K562 (cell line): ENCODE measurements at regions not wholly inside any gene's neighbourhood (a gene's known extent, or its start where the extent isn't known, plus 50 kb on each side); places are given as distances from the start of the nearest gene placed in this dataset.
A peak's percentile ranks its signal among the peaks of the same experiment; 100 is the strongest.

ENCODE experiments used
- ATAC-seq: fragments of 200-7000 bp; cut with Tn5 transposase; 3 replicates; pipeline ENCODE4 v1.9.1; 2020; ENCODE audit warnings: moderate library complexity
- BruUV-seq: library from RNA; stranded (reverse); fragments of 400-500 nt; replicated peaks from 2 replicates; lab custom pipeline; 2021; lab: Mats Ljungman, UMichigan
- CTCF ChIA-PET: fragments of 300-600 bp; formaldehyde crosslinking; extraction: SDS; loops from one replicate; lab custom pipeline; 2021; ENCODE audit warnings: low intra/inter-chr PET ratio; lab: Yijun Ruan, JAX
- POLR2A ChIA-PET: fragments of 300-600, 350-650 bp; sonication (Branson Sonifier 250); formaldehyde crosslinking; extraction: SDS; loops from one replicate; lab custom pipeline; 2021; ENCODE audit warnings: antibody characterized with exemption, inconsistent platforms; lab: Yijun Ruan, JAX
- DNase-seq, 4 experiments: peaks; one replicate each; pipeline versions ENCODE4 v3.0.0 to v3.0.0-alpha.2; 2011 to 2018; ENCODE audit warnings: low spot score in 3 of 4, mixed read lengths in 3 of 4; ENCODE audit errors: extremely low read depth in 1 of 4
- FAIRE-seq: peaks from 2 replicates; lab custom pipeline; 2011; peaks lifted over from hg19 to GRCh38; lab: Jason Lieb, UNC
- H2AFZ ChIP-seq: 2 replicates; pipeline ENCODE4 v1.6.0; 2011; ENCODE audit warnings: low read depth, low read length, control low read depth, inconsistent platforms
- H3K27ac ChIP-seq: fragments of 200-600 bp; 3 replicates; pipeline ENCODE4 v1.8.0; 2011; ENCODE audit warnings: low read depth, mild to moderate bottlenecking, control low read depth, inconsistent platforms, low read length, moderate library complexity, mixed read lengths; ENCODE audit errors: extremely low read depth
- H3K27me3 ChIP-seq, 2 experiments: fragments of 300-600 bp in 1 of 2; 2 replicates in 1 of 2; 3 replicates in 1 of 2; pipeline versions ENCODE4 v1.6.0 to v1.8.0; 2011; ENCODE audit warnings: inconsistent platforms in 2 of 2, low read length in 2 of 2, mild to moderate bottlenecking in 1 of 2, mixed read lengths in 1 of 2, moderate library complexity in 1 of 2; ENCODE audit not compliant: control insufficient read depth in 2 of 2, insufficient read depth in 2 of 2
- H3K36me3 ChIP-seq: fragments of 300-600 bp; 3 replicates; pipeline ENCODE4 v1.8.0; 2011; ENCODE audit warnings: mild to moderate bottlenecking, low read length, inconsistent platforms; ENCODE audit not compliant: control insufficient read depth, insufficient read depth
- H3K4me1 ChIP-seq, 2 experiments: fragments of 200-600 bp in 1 of 2; replicated peaks in 1 of 2; 2 replicates in 1 of 2; 3 replicates in 1 of 2; pipeline versions ENCODE4 v1.5.1 to v1.8.0; 2011; ENCODE audit warnings: inconsistent platforms in 2 of 2, low read length in 2 of 2, mild to moderate bottlenecking in 1 of 2, mixed read lengths in 1 of 2, moderate library complexity in 1 of 2; ENCODE audit not compliant: control insufficient read depth in 2 of 2, insufficient read depth in 2 of 2
- H3K4me2 ChIP-seq: 2 replicates; pipeline ENCODE4 v1.6.1; 2011; ENCODE audit warnings: low read length, control low read depth, inconsistent platforms, mixed read lengths; ENCODE audit not compliant: insufficient read depth
- H3K4me3 ChIP-seq: fragments of 200-600 bp; sonication (generic), shearing (Covaris generic); 2 replicates; pipeline ENCODE4 v1.5.1; 2016; ENCODE audit warnings: control low read depth, inconsistent platforms
- H3K79me2 ChIP-seq: fragments of 200-600 bp; 3 replicates; pipeline ENCODE4 v1.8.0; 2011; ENCODE audit warnings: low read length, inconsistent platforms; ENCODE audit not compliant: control insufficient read depth, insufficient read depth
- H3K9ac ChIP-seq, 2 experiments: 2 replicates each; pipeline versions ENCODE4 v1.6.0 to v1.6.1; 2011; ENCODE audit warnings: low read depth in 2 of 2, low read length in 2 of 2, control low read depth in 1 of 2, inconsistent platforms in 1 of 2, mild to moderate bottlenecking in 1 of 2, mixed read lengths in 1 of 2; ENCODE audit not compliant: insufficient read depth in 1 of 2
- H3K9me1 ChIP-seq: one replicate; pipeline ENCODE4 v1.6.0; 2011; ENCODE audit warnings: inconsistent platforms, mild to moderate bottlenecking, low read length, moderate library complexity; ENCODE audit not compliant: control insufficient read depth, insufficient read depth
- H3K9me3 ChIP-seq: replicated peaks from 2 replicates; pipeline ENCODE4 v1.5.1; 2011; ENCODE audit warnings: low read depth, low read length, inconsistent platforms; ENCODE audit not compliant: control insufficient read depth, insufficient read depth
- H4K20me1 ChIP-seq: replicated peaks from 2 replicates; pipeline ENCODE4 v1.6.1; 2011; ENCODE audit warnings: low read length, inconsistent platforms, mixed read lengths; ENCODE audit not compliant: control insufficient read depth, insufficient read depth
- BCLAF1 ChIP-seq, 2 experiments: fragments of 450-650 bp in 1 of 2; IDR thresholded peaks; 2 replicates each; pipeline ENCODE4 v1.6.1; 2011 to 2017; ENCODE audit warnings: low read depth in 2 of 2, antibody characterized with exemption in 1 of 2, borderline replicate concordance in 1 of 2, low read length in 1 of 2, mild to moderate bottlenecking in 1 of 2, mixed read lengths in 1 of 2; ENCODE audit not compliant: control insufficient read depth in 1 of 2
- BRF1 ChIP-seq: IDR thresholded peaks from 3 replicates; pipeline ENCODE4 v1.6.1; 2011; ENCODE audit warnings: borderline replicate concordance, mild to moderate bottlenecking; ENCODE audit not compliant: insufficient read length; ENCODE audit errors: extremely low read depth
- CAMTA2 ChIP-seq: fragments of 250-450 bp; sonication (Bioruptor Pico); conservative IDR thresholded peaks from 2 replicates; pipeline ENCODE4 v1.5.1; 2022
- CEBPG ChIP-seq, 3 experiments: fragments of 200-800 bp in 1 of 3; sonication (Bioruptor generic) in 1 of 3; sonication (generic) in 1 of 3; formaldehyde crosslinking in 1 of 3; IDR thresholded peaks in 2 of 3; conservative IDR thresholded peaks in 1 of 3; 2 replicates each; pipeline versions ENCODE4 v1.6.1 to v1.8.0; 2016 to 2022; ENCODE audit warnings: missing compliant biosample characterization in 2 of 3, missing genetic modification characterization in 2 of 3, mild to moderate bottlenecking in 1 of 3, missing genetic modification reagents in 1 of 3
- CEBPZ ChIP-seq: fragments of 150-350 bp; IDR thresholded peaks from 2 replicates; pipeline ENCODE4 v1.6.1; 2014; ENCODE audit warnings: low read depth, mild to moderate bottlenecking, low read length, borderline replicate concordance
- HDAC2 ChIP-seq: fragments of 450-650 bp; IDR thresholded peaks from 2 replicates; pipeline ENCODE4 v1.6.1; 2016; ENCODE audit warnings: mild to moderate bottlenecking
- SREBF2 ChIP-seq: sonication (generic); formaldehyde crosslinking; IDR thresholded peaks from 2 replicates; pipeline ENCODE4 v1.4.0; 2020; ENCODE audit warnings: mild to moderate bottlenecking, missing genetic modification reagents
- ZFP1 ChIP-seq: fragments of 450-650 bp; formaldehyde crosslinking; IDR thresholded peaks from 2 replicates; pipeline ENCODE4 v1.4.0; 2020; ENCODE audit warnings: mild to moderate bottlenecking, mixed read lengths
- ZNF717 ChIP-seq: fragments of 250-450 bp; sonication (Bioruptor Pico); IDR thresholded peaks from 2 replicates; pipeline ENCODE4 v1.5.0; 2021
- WGBS: fragments of 100-300 bp; shearing (Covaris generic); methylation state at CpG from one replicate; pipeline ENCODE4 v1.1.6; 2016; ENCODE audit warnings: low coverage, mixed read lengths; ENCODE audit not compliant: insufficient coverage; ENCODE audit errors: missing lambda C conversion rate; 5-methylcytosine and 5-hydroxymethylcytosine counted together
- in situ Hi-C: fragments of 300-500 bp; cut with MboI; formaldehyde crosslinking; loops from 4 replicates; pipeline ENCODE4 v1.15.0; 2018; ENCODE audit warnings: inconsistent platforms, mixed read lengths
- intact Hi-C: fragments of 100-400 bp; cut with micrococcal nuclease; formaldehyde crosslinking; loops from 2 replicates; pipeline ENCODE4 v1.14.2; 2022

- ATAC-seq (no peak), DNase-seq (no peak), FAIRE-seq (no peak)
- Histone ChIP-seq H3K4me3 (no peak overlapping the region), H3K9ac (no peak overlapping the region), H4K20me1 (no peaks in the 10 kb centered on the region), H3K36me3 (no peaks in the 10 kb centered on the region), H3K27ac (no peak overlapping the region), H3K9me1 (no peaks in the 10 kb centered on the region), H3K4me2 (no peak overlapping the region), H3K4me1 (no peaks in the 10 kb centered on the region; a peak in 2 of 5 replicates), H2AFZ (no peak overlapping the region), H3K27me3 (peaks cover 3 to 7% of the 10 kb centered on the region in 2 experiments; a peak in 3 of 5 replicates), H3K79me2 (no peaks in the 10 kb centered on the region), H3K9me3 (no peaks in the 10 kb centered on the region)
- no peak for TF ChIP-seq CEBPG (CRISPR knock-in tag; IDR thresholded peaks at IDR 0.05)
- TF ChIP-seq CEBPG (tag; conservative IDR thresholded peaks at IDR 0.05 in 1 of 2, IDR thresholded peaks at IDR 0.05 in 1 of 2): peak in 1 of 2 experiments; percentile 36; a peak in 1 of 4 replicates
- no peak for TF ChIP-seq CAMTA2 (CRISPR knock-in tag)
- POLR2A ChIA-PET: no interaction called here
- BruUV-seq: no TSS peak
- in situ Hi-C loops: no loop called here
- CTCF ChIA-PET: no interaction called here
- intact Hi-C loops: no loop called here
- WGBS: 64% methylated on average over 4 of the region's 4 CpGs
Observed at GRCh38 chr16:6636457-6636856, 696.2 kb upstream of the RBFOX1 start.

GRCh38 chr16:6634151-6634550 lies 698.5 kb upstream of the RBFOX1 start:
- ATAC-seq: no peak
- no peak overlapping the region for H3K27ac ChIP-seq
- no peaks in the 10 kb centered on the region for H3K9me1 ChIP-seq
- H3K9ac ChIP-seq: no peak overlapping the region
- H3K4me1 ChIP-seq: no peaks in the 10 kb centered on the region; a peak in 2 of 5 replicates
- CTCF ChIA-PET: no interaction called here
- H3K4me3 ChIP-seq: no peak overlapping the region
- DNase-seq: no peak
- no peaks in the 10 kb centered on the region for H3K27me3 ChIP-seq
- H3K79me2 ChIP-seq: no peaks in the 10 kb centered on the region
- H3K36me3 ChIP-seq: no peaks in the 10 kb centered on the region
- POLR2A ChIA-PET: no interaction called here
- H3K9me3 ChIP-seq: no peaks in the 10 kb centered on the region
- H4K20me1 ChIP-seq: no peaks in the 10 kb centered on the region
- intact Hi-C loops: no loop called here
- H3K4me2 ChIP-seq: no peak overlapping the region
- BruUV-seq: no TSS peak
- in situ Hi-C loops: no loop called here
- H2AFZ ChIP-seq: no peak overlapping the region
- no peak for FAIRE-seq
- WGBS: 8% methylated on average over 3 of the region's 3 CpGs
- TF ChIP-seq ZFP1 (no peak), SREBF2 (no peak), ZNF717 (CRISPR knock-in tag) (no peak), HDAC2 (no peak), BCLAF1 (IDR thresholded peaks at IDR 0.05; ENCODE audit: borderline replicate concordance in 1 of 2, control insufficient read depth in 1 of 2, low read depth in 2 of 2, low read length in 1 of 2) (no peak), BRF1 (no peak), CEBPZ (no peak)
